Endometrium (tissue), 2 donors: ENCODE measurements at regions not wholly inside any gene's neighbourhood (a gene's known extent, or its start where the extent isn't known, plus 50 kb on each side); places are given as distances from the start of the nearest gene placed in this dataset.

Experiments
- FAIRE-seq: peaks from 2 replicates; lab custom pipeline; 2012; peaks lifted over from hg19 to GRCh38; lab: Jason Lieb, UNC
- donor health status: control.
- donor health status: control.

GRCh38 chr5:39599721-39600431 is 175.1 kb upstream of the DAB2 start:
- FAIRE-seq = peak; percentile 26

GRCh38 chr5:39598661-39599248 is 174.0 kb upstream of the DAB2 start:
- FAIRE-seq = no peak

GRCh38 chr5:39588179-39588578 is 163.4 kb upstream of the DAB2 start:
- FAIRE-seq = peak; percentile 37

- no peak for FAIRE-seq
Measured at GRCh38 chr5:39587675-39588074, 162.9 kb upstream of the DAB2 start.

GRCh38 chr5:39586185-39586584 is 161.4 kb upstream of the DAB2 start:
- FAIRE-seq = no peak

- no peak for FAIRE-seq
Measured at GRCh38 chr5:39584927-39585326, 160.1 kb upstream of the DAB2 start.

- FAIRE-seq = peak; percentile 94
Measured at GRCh38 chr5:39580702-39581453, 156.1 kb upstream of the DAB2 start.

GRCh38 chr5:39579750-39580149 is 155.0 kb upstream of the DAB2 start:
- no peak for FAIRE-seq

- FAIRE-seq = peak; percentile 97
Measured at GRCh38 chr5:39578887-39579497, 154.2 kb upstream of the DAB2 start.

GRCh38 chr5:39577529-39577928 is 152.7 kb upstream of the DAB2 start:
- no peak for FAIRE-seq

- FAIRE-seq = peak; percentile 86
Measured at GRCh38 chr5:39570403-39571027, 145.7 kb upstream of the DAB2 start.

- no peak for FAIRE-seq
Measured at GRCh38 chr5:39569857-39570256, 145.1 kb upstream of the DAB2 start.

- no peak for FAIRE-seq
Measured at GRCh38 chr5:39566891-39567290, 142.1 kb upstream of the DAB2 start.

GRCh38 chr5:39566029-39566428 is 141.2 kb upstream of the DAB2 start:
- FAIRE-seq = no peak

GRCh38 chr5:39561421-39561820 is 136.6 kb upstream of the DAB2 start:
- no peak for FAIRE-seq

GRCh38 chr5:39560726-39561125 is 135.9 kb upstream of the DAB2 start:
- no peak for FAIRE-seq

- no peak for FAIRE-seq
Measured at GRCh38 chr5:39559923-39560322, 135.1 kb upstream of the DAB2 start.

- FAIRE-seq = no peak
Measured at GRCh38 chr5:39558541-39558940, 133.8 kb upstream of the DAB2 start.

GRCh38 chr5:39555788-39556187 is 131.0 kb upstream of the DAB2 start:
- no peak for FAIRE-seq

GRCh38 chr5:39547553-39548154 is 122.9 kb upstream of the DAB2 start:
- peak; percentile 91 for FAIRE-seq

GRCh38 chr5:39544941-39545340 is 120.2 kb upstream of the DAB2 start:
- no peak for FAIRE-seq

- no peak for FAIRE-seq
Measured at GRCh38 chr5:39543335-39543734, 118.6 kb upstream of the DAB2 start.
